Breast epithelium (tissue), 4 donors: ENCODE measurements at regions not wholly inside any gene's neighbourhood (a gene's known extent, or its start where the extent isn't known, plus 50 kb on each side); places are given as distances from the start of the nearest gene placed in this dataset.

Experiments
- DNase-seq, 2 donors: peaks; one replicate each; pipeline ENCODE4 v3.0.0-alpha.2; 2019; ENCODE audit warnings: low spot score in 2 of 2
- H3K27ac ChIP-seq, 2 donors: fragments of 200-600 bp; sonication (generic) in 1 of 2; one replicate each; pipeline ENCODE4 v1.5.1; 2016 to 2019; ENCODE audit warnings: mild to moderate bottlenecking in 1 of 2
- H3K27me3 ChIP-seq, 2 donors: fragments of 200-600 bp; sonication (generic) in 1 of 2; one replicate each; pipeline versions ENCODE4 v1.5.1 to v1.6.0; 2017 to 2019; ENCODE audit warnings: control low read depth in 1 of 2, mild to moderate bottlenecking in 1 of 2
- H3K36me3 ChIP-seq: fragments of 200-600 bp; one replicate; pipeline ENCODE4 v1.5.1; 2019
- H3K4me1 ChIP-seq, 2 donors: fragments of 200-600 bp; sonication (generic); one replicate each; pipeline ENCODE4 v1.5.1; 2016 to 2019; ENCODE audit warnings: control low read depth in 1 of 2
- H3K4me3 ChIP-seq, 3 donors: fragments of 200-600 bp; sonication (generic); 1 replicate in 2 of 3; 2 replicates in 1 of 3; pipeline ENCODE4 v1.5.1; 2016 to 2019; ENCODE audit warnings: mild to moderate bottlenecking in 3 of 3, moderate library complexity in 2 of 3
- H3K9me3 ChIP-seq, 2 donors: fragments of 200-600 bp; sonication (generic) in 1 of 2; one replicate each; pipeline ENCODE4 v1.5.1; 2016 to 2019; ENCODE audit warnings: control low read depth in 1 of 2
- CTCF ChIP-seq, 3 donors: fragments of 450-650 bp; IDR thresholded peaks; one replicate each; pipeline ENCODE4 v1.5.1; 2016 to 2017; ENCODE audit warnings: antibody characterized with exemption in 3 of 3, mild to moderate bottlenecking in 3 of 3, moderate library complexity in 3 of 3
- POLR2A ChIP-seq: fragments of 450-650 bp; IDR thresholded peaks from one replicate; pipeline ENCODE4 v1.6.1; 2016; ENCODE audit warnings: antibody characterized with exemption, mild to moderate bottlenecking, moderate library complexity
- POLR2AphosphoS5 ChIP-seq, 3 donors: sonication (generic); formaldehyde crosslinking; IDR thresholded peaks; one replicate each; pipeline ENCODE4 v1.6.1; 2017; ENCODE audit warnings: antibody characterized with exemption in 3 of 3
- intact Hi-C: fragments of 100-400 bp; cut with DNase I; formaldehyde crosslinking; loops from one replicate; pipeline ENCODE4 v1.15.1; 2023; ENCODE audit warnings: low total_unique reads

- no peak overlapping the region for H3K27ac ChIP-seq
- no peak overlapping the region for H3K4me3 ChIP-seq
- intact Hi-C loops = loop anchor here (10.0 kb wide), 1 partner anchor 284 kb away; no protein-coding TSS in a partner anchor
- H3K27me3 ChIP-seq = peaks cover 0 to 7% of the 10 kb centered on the region in 2 donors
- no peaks in the 10 kb centered on the region for H3K36me3 ChIP-seq
- no peak for TF ChIP-seq POLR2A
- TF ChIP-seq CTCF (IDR thresholded peaks at IDR 0.05) = no peak
- no peak for TF ChIP-seq POLR2AphosphoS5 (IDR thresholded peaks at IDR 0.05)
- H3K9me3 ChIP-seq = no peaks in the 10 kb centered on the region
- no peak for DNase-seq
- no peaks in the 10 kb centered on the region for H3K4me1 ChIP-seq
These were observed 102.4 kb upstream of the PRR23E start for GRCh38 chr3:127090218-127091160.

- Histone ChIP-seq H3K27ac (no peak overlapping the region), H3K36me3 (no peaks in the 10 kb centered on the region), H3K4me3 (no peak overlapping the region), H3K9me3 (no peaks in the 10 kb centered on the region), H3K27me3 (peaks cover 0 to 7% of the 10 kb centered on the region in 2 donors), H3K4me1 (no peaks in the 10 kb centered on the region)
- DNase-seq = no peak
- TF ChIP-seq POLR2AphosphoS5 (IDR thresholded peaks at IDR 0.05) = no peak
- TF ChIP-seq CTCF (IDR thresholded peaks at IDR 0.05) = no peak
- TF ChIP-seq POLR2A = no peak
- intact Hi-C loops = loop anchor here (10.0 kb wide), 1 partner anchor 283 kb away; no protein-coding TSS in a partner anchor
These were observed 101.6 kb upstream of the PRR23E start for GRCh38 chr3:127091376-127091775.

- TF ChIP-seq POLR2AphosphoS5 (IDR thresholded peaks at IDR 0.05) (no peak), CTCF (IDR thresholded peaks at IDR 0.05) (no peak), POLR2A (no peak)
These were observed 100.6 kb upstream of the PRR23E start for GRCh38 chr3:127092368-127092767.

GRCh38 chr3:127092776-127093175, 100.2 kb upstream of the PRR23E start:
- intact Hi-C loops = loop anchor here (10.0 kb wide), 1 partner anchor 282 kb away; no protein-coding TSS in a partner anchor
- Histone ChIP-seq H3K9me3 (no peaks in the 10 kb centered on the region), H3K27ac (no peak overlapping the region)

More at GRCh38 chr3:127092368-127092767, 100.6 kb upstream of the PRR23E start:
- H3K27me3 ChIP-seq = peaks cover 0 to 7% of the 10 kb centered on the region in 2 donors
- H3K36me3 ChIP-seq = no peaks in the 10 kb centered on the region
- no peaks in the 10 kb centered on the region for H3K9me3 ChIP-seq
- no peak for DNase-seq
- H3K4me1 ChIP-seq = no peaks in the 10 kb centered on the region
- intact Hi-C loops = loop anchor here (10.0 kb wide), 1 partner anchor 282 kb away; no protein-coding TSS in a partner anchor
- H3K27ac ChIP-seq = no peak overlapping the region
- no peak overlapping the region for H3K4me3 ChIP-seq

More at GRCh38 chr3:127092776-127093175, 100.2 kb upstream of the PRR23E start:
- TF ChIP-seq CTCF (IDR thresholded peaks at IDR 0.05) (no peak), POLR2A (no peak), POLR2AphosphoS5 (IDR thresholded peaks at IDR 0.05) (no peak)
- Histone ChIP-seq H3K4me3 (no peak overlapping the region), H3K36me3 (no peaks in the 10 kb centered on the region), H3K4me1 (no peaks in the 10 kb centered on the region), H3K27me3 (peaks cover 0 to 7% of the 10 kb centered on the region in 2 donors)
- no peak for DNase-seq
